ENCODE measurements at regions not wholly inside any gene's neighbourhood (a gene's known extent, or its start where the extent isn't known, plus 50 kb on each side); places are given as distances from the start of the nearest gene placed in this dataset.

DNA sequence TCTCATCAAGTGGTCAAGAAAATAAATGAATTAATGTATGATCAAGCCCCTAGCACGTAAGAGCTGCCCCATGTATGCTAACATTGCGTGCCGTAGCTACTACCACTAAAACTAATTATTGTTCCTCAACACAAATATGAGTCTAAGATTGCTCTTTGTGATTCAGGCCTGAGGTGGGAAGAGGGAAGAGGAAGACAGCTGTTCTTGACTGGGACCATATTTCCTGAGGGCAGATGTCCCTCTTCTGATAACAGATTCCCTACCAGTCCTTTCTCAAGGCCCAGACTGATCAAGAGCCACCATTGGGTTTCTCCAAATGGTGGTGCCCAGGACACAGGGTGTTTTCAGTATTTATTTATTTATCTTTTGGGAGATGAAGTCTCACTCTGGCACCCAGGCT, 87.2 kb upstream of the CADM1 start:
- Mint-ChIP-seq H3K9me3 (peaks cover 13% of the 10 kb centered on the region), H3K4me3 (no peak overlapping the region), H3K27ac (no peak overlapping the region), H3K36me3 (peaks cover 4% of the 10 kb centered on the region), H3K4me1 (ENCODE audit: unreplicated experiment) (peaks cover 11% of the 10 kb centered on the region), H3K27me3 (no peaks in the 10 kb centered on the region)
- TF ChIP-seq, protein P1, sequence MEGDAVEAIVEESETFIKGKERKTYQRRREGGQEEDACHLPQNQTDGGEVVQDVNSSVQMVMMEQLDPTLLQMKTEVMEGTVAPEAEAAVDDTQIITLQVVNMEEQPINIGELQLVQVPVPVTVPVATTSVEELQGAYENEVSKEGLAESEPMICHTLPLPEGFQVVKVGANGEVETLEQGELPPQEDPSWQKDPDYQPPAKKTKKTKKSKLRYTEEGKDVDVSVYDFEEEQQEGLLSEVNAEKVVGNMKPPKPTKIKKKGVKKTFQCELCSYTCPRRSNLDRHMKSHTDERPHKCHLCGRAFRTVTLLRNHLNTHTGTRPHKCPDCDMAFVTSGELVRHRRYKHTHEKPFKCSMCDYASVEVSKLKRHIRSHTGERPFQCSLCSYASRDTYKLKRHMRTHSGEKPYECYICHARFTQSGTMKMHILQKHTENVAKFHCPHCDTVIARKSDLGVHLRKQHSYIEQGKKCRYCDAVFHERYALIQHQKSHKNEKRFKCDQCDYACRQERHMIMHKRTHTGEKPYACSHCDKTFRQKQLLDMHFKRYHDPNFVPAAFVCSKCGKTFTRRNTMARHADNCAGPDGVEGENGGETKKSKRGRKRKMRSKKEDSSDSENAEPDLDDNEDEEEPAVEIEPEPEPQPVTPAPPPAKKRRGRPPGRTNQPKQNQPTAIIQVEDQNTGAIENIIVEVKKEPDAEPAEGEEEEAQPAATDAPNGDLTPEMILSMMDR (conservative IDR thresholded peaks at IDR 0.05), result no peak
- DNase-seq (ENCODE audit: extremely low spot score, unreplicated experiment), result no peak

DNA sequence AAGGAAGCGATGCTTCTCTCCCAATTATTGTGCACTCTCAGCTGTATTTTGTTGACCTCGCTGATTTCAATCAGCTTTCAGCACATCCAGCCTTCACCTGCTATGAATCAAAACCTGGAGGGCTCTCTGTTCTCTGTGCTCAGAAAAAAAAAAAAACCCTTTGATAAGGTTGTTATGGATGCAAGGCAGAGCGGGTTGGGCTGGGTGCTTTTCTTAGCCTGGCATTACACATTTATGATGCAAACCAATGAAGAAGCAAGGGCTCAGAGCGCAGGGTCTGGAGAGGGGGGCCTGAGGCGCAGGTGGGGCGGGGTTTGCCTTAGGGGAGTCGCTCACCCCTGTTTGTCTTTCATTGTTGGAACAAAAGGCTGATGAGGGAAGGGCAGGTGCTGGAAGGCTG, 86.0 kb upstream of the CADM1 start:
- H3K9me3 Mint-ChIP-seq, result peaks cover 13% of the 10 kb centered on the region
- no peaks in the 10 kb centered on the region for H3K27me3 Mint-ChIP-seq
- peaks cover 11% of the 10 kb centered on the region for H3K4me1 Mint-ChIP-seq (ENCODE audit: unreplicated experiment)
- TF ChIP-seq, protein P1 (conservative IDR thresholded peaks at IDR 0.05), result no peak
- peak overlapping the region; percentile 41 for H3K27ac Mint-ChIP-seq
- no peak overlapping the region for H3K4me3 Mint-ChIP-seq
- no peak for DNase-seq (ENCODE audit: extremely low spot score, unreplicated experiment)
- peaks cover 4% of the 10 kb centered on the region for H3K36me3 Mint-ChIP-seq

DNA sequence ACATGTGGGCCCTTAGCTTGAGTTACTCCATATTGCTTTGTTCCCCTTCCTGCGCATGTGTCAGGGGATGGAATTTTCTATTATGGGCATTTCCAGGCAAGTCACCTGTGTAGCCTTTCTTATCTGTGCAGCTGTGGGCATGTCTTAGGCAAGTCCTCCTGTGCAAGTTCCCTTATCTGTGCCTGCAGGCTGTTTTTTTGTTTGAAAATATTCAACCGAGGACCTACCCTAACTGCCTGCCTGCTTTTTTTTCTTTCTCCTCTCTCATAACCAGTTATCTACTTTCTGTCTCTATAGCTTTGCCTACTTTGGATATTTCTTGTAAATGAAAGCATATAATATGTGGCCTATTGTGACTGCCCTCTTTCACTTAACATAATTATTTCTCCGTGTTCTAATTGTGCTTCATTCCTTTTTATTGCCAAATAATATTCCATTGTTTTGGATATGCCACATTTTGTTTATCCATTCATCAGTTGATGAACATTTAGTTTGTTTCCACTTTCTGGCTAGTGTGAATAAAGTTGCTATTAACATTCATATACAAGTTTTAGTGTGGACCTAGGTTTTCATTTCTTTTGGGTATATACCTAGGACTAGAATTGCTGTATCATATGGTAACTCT, 83.6 kb upstream of the CADM1 start:
- DNase-seq (ENCODE audit: extremely low spot score, unreplicated experiment), result no peak
- TF ChIP-seq, protein P1 (conservative IDR thresholded peaks at IDR 0.05), result no peak
- peaks cover 4% of the 10 kb centered on the region for H3K36me3 Mint-ChIP-seq
- H3K4me1 Mint-ChIP-seq (ENCODE audit: unreplicated experiment), result peaks cover 6% of the 10 kb centered on the region
- no peaks in the 10 kb centered on the region for H3K27me3 Mint-ChIP-seq
- peaks cover 13% of the 10 kb centered on the region for H3K9me3 Mint-ChIP-seq
- H3K27ac Mint-ChIP-seq, result no peak overlapping the region
- no peak overlapping the region for H3K4me3 Mint-ChIP-seq

DNA sequence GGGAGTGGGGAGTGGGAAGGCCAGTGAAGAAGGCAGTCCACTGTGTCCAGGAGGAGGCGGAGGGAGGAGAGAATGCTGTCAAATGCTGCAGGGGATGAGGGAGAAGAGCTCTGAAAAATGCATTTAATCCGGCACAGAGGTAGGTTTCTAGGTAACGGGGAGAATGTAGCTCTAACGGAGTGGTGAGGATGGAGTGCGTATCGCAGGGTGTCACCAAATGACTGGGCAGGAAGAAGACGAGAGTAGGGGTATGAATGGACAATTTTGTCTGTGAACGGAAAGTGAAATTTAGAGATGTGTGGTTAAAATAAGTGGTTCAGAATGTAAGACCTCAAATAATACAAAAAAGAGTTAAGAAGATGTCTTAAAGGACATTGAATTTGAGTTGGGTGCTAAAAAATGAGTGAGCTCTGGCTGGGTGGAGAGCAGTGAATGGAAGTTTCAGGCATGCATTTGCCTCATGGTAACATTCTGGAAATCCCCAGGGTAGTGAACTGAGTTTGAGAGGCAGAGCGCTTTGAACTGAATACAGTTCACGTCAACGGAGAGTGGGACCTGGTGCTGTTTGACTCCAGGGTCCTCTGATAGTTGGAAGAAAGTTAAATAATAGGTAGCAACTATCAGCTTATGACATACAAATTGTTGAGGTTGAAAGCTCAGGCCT, 81.3 kb upstream of the CADM1 start:
- Mint-ChIP-seq H3K27ac (no peak overlapping the region), H3K4me1 (ENCODE audit: unreplicated experiment) (peaks cover 23% of the 10 kb centered on the region), H3K27me3 (no peaks in the 10 kb centered on the region), H3K4me3 (no peak overlapping the region), H3K36me3 (peaks cover 4% of the 10 kb centered on the region), H3K9me3 (peaks cover 18% of the 10 kb centered on the region)
- TF ChIP-seq, protein P1 (conservative IDR thresholded peaks at IDR 0.05), result no peak
- no peak for DNase-seq (ENCODE audit: extremely low spot score, unreplicated experiment)

DNA sequence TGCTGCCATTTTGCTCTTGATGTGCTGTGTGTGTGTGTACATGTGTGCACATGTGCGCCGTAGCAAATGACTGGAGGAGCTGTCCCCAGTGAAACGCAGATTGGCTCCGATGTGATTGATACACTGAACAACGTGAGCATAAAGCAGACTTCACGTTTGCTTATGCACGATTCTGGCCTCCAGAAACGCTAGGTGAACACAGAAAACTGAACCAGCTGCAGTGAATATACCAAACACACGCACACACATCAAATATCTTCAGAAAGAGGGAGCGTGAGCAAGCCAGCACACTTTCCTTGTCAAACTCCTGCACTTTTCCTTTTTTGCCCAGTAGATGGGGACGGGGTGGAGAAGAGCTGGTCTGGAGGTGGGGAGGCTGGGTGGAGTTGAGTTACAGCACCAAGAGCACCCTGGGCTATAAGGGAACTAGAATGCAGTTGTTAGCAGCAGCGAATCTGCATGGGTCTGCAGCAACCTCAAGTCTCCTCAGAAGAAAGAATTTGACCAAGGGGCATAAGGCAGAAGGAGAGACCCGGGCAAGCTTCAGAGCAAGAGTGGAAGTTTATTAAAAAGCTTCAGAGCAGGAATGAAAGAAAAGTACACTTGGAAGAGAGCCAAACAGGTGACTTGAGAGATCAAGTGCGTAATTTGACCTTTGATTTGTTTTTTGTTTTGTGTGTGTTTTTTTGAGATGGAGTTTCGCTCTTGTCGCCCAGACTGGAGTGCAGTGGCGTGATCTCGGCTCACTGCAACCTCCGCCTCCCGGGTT, 77.8 kb upstream of the CADM1 start:
- Mint-ChIP-seq H3K9me3 (peaks cover 6% of the 10 kb centered on the region), H3K36me3 (no peaks in the 10 kb centered on the region), H3K4me3 (peak overlapping the region; percentile 73), H3K27ac (peak overlapping the region; percentile 69), H3K4me1 (ENCODE audit: unreplicated experiment) (peaks cover 26% of the 10 kb centered on the region), H3K27me3 (no peaks in the 10 kb centered on the region)
- TF ChIP-seq, protein P1 (conservative IDR thresholded peaks at IDR 0.05), result no peak
- DNase-seq (ENCODE audit: extremely low spot score, unreplicated experiment), result no peak

Data from type B pancreatic cell (in vitro differentiated cells).